ENCODE measurements at regions not wholly inside any gene's neighbourhood (a gene's known extent, or its start where the extent isn't known, plus 50 kb on each side); places are given as distances from the start of the nearest gene placed in this dataset.

- H3K4me1 ChIP-seq: no peaks in the 10 kb centered on the region
- no peak for FAIRE-seq
- no peak overlapping the region for H3K27ac ChIP-seq
- no peak for DNase-seq (ENCODE audit: low read depth in 1 of 2, low spot score in 1 of 2)
- H3K9me3 ChIP-seq: no peaks in the 10 kb centered on the region
- POLR2A ChIA-PET: no interaction called here
- ATAC-seq: no peak
- no peak for TF ChIP-seq CBX8 (IDR thresholded peaks at IDR 0.05)
- TF ChIP-seq NR3C1 (IDR thresholded peaks at IDR 0.05): no peak
- TF ChIP-seq CHD2 (IDR thresholded peaks at IDR 0.05; ENCODE audit: low read length, partially characterized antibody): no peak
- TF ChIP-seq HDAC2 (IDR thresholded peaks at IDR 0.05): no peak
- no peak overlapping the region for H3K4me3 ChIP-seq
- CTCF ChIA-PET: no interaction called here
- WGBS (ENCODE audit: missing lambda C conversion rate): 70% methylated on average over 26 of the region's 26 CpGs
- no peak overlapping the region for H3K4me2 ChIP-seq
Measured at GRCh38 chr17:79137015-79137788, 62.6 kb downstream of the ENGASE start.

GRCh38 chr17:79136596-79136995 lies 62.0 kb downstream of the ENGASE start:
- Histone ChIP-seq H3K4me1 (no peaks in the 10 kb centered on the region), H3K4me3 (no peak overlapping the region), H3K27ac (no peak overlapping the region), H3K9me3 (no peaks in the 10 kb centered on the region), H3K4me2 (no peak overlapping the region)
- DNase-seq (ENCODE audit: low read depth in 1 of 2, low spot score in 1 of 2) (no peak), ATAC-seq (peak; percentile 19 to 47; a peak in 5 of 6 replicates), FAIRE-seq (no peak)
- no peak for TF ChIP-seq TP53 (CRISPR knock-in tag; IDR thresholded peaks at IDR 0.05)
- TF ChIP-seq ATOH8 (CRISPR knock-in tag; IDR thresholded peaks at IDR 0.05; ENCODE audit: low read depth): no peak
- TF ChIP-seq BCL3 (IDR thresholded peaks at IDR 0.05): no peak
- no peak for TF ChIP-seq USF2 (IDR thresholded peaks at IDR 0.05)
- TF ChIP-seq FOXS1 (CRISPR knock-in tag; IDR thresholded peaks at IDR 0.05): no peak
- no peak for TF ChIP-seq EHMT2 (IDR thresholded peaks at IDR 0.05; ENCODE audit: low read depth)
- TF ChIP-seq MAFK (IDR thresholded peaks at IDR 0.05; ENCODE audit: partially characterized antibody): no peak
- no peak for TF ChIP-seq HEYL (CRISPR knock-in tag; IDR thresholded peaks at IDR 0.05)
- TF ChIP-seq RCOR1 (IDR thresholded peaks at IDR 0.05; ENCODE audit: low read depth, low read length): no peak
- TF ChIP-seq REST (IDR thresholded peaks at IDR 0.05): no peak
- TF ChIP-seq NR3C1 (IDR thresholded peaks at IDR 0.05): no peak
- TF ChIP-seq JUN (IDR thresholded peaks at IDR 0.05): no peak
- no peak for TF ChIP-seq PHF8 (IDR thresholded peaks at IDR 0.05; ENCODE audit: borderline replicate concordance, low read depth)
- no peak for TF ChIP-seq ZFP36 (IDR thresholded peaks at IDR 0.05; ENCODE audit: borderline replicate concordance, partially characterized antibody)
- no peak for TF ChIP-seq ELK1 (IDR thresholded peaks at IDR 0.05; ENCODE audit: low read depth, low read length)
- TF ChIP-seq HOXB5 (CRISPR knock-in tag; IDR thresholded peaks at IDR 0.05): no peak
- no peak for TF ChIP-seq EHF (CRISPR knock-in tag; IDR thresholded peaks at IDR 0.05)
- no peak for TF ChIP-seq HMGXB4 (CRISPR knock-in tag; IDR thresholded peaks at IDR 0.05; ENCODE audit: borderline replicate concordance)
- 59% methylated on average over 10 of the region's 10 CpGs for WGBS (ENCODE audit: missing lambda C conversion rate)
- CTCF ChIA-PET: interaction anchor here (0.9 kb wide), 1 partner anchor 257 kb away, joined by 4 read pairs; no protein-coding TSS in a partner anchor
- POLR2A ChIA-PET: no interaction called here

All from A549 (cell line).